Peyer's patch (tissue), 4 donors: ENCODE measurements at regions not wholly inside any gene's neighbourhood (a gene's known extent, or its start where the extent isn't known, plus 50 kb on each side); places are given as distances from the start of the nearest gene placed in this dataset.

Source experiments
- DNase-seq, 3 donors: peaks; one replicate each; pipeline ENCODE4 v3.0.0-alpha.2; 2017 to 2019
- H3K27ac ChIP-seq, 4 donors: fragments of 200-600 bp; sonication (generic); one replicate each; pipeline ENCODE4 v1.5.1; 2016 to 2019
- H3K27me3 ChIP-seq, 2 donors: fragments of 200-600 bp; sonication (generic); one replicate each; pipeline ENCODE4 v1.5.1; 2019
- H3K36me3 ChIP-seq, 3 donors: fragments of 200-600 bp; sonication (generic); one replicate each; pipeline ENCODE4 v1.5.1; 2016 to 2019
- H3K4me1 ChIP-seq, 4 donors: fragments of 200-600 bp; sonication (generic); one replicate each; pipeline ENCODE4 v1.5.1; 2016 to 2019
- H3K4me3 ChIP-seq, 4 donors: fragments of 200-600 bp; sonication (generic); 1 replicate in 3 of 4; 2 replicates in 1 of 4; pipeline ENCODE4 v1.5.1; 2016 to 2019; ENCODE audit warnings: mild to moderate bottlenecking in 1 of 4
- H3K9me3 ChIP-seq, 4 donors: fragments of 200-600 bp; sonication (generic); one replicate each; pipeline ENCODE4 v1.5.1; 2016 to 2019; ENCODE audit warnings: mild to moderate bottlenecking in 1 of 4
- POLR2A ChIP-seq, 2 donors: fragments of 450-650 bp; IDR thresholded peaks; one replicate each; pipeline ENCODE4 v1.5.1; 2017; ENCODE audit warnings: antibody characterized with exemption in 2 of 2, mild to moderate bottlenecking in 2 of 2, moderate library complexity in 2 of 2
- TF ChIP-seq, protein P1 (sequence below), 6 experiments: fragments of 450-650 bp in 4 of 6; fragments of 200-600 bp in 2 of 6; sonication (generic) in 1 of 6; IDR thresholded peaks; one replicate each; pipeline ENCODE4 v1.5.1; 2017 to 2019; ENCODE audit warnings: antibody characterized with exemption in 6 of 6, mild to moderate bottlenecking in 3 of 6, moderate library complexity in 1 of 6

GRCh38 chr10:78865538-78865875 lies 203.3 kb upstream of the ZMIZ1 start:
- H3K4me1 ChIP-seq: no peaks in the 10 kb centered on the region
- peak in 1 of 3 donors; percentile 21 for DNase-seq

DNA sequence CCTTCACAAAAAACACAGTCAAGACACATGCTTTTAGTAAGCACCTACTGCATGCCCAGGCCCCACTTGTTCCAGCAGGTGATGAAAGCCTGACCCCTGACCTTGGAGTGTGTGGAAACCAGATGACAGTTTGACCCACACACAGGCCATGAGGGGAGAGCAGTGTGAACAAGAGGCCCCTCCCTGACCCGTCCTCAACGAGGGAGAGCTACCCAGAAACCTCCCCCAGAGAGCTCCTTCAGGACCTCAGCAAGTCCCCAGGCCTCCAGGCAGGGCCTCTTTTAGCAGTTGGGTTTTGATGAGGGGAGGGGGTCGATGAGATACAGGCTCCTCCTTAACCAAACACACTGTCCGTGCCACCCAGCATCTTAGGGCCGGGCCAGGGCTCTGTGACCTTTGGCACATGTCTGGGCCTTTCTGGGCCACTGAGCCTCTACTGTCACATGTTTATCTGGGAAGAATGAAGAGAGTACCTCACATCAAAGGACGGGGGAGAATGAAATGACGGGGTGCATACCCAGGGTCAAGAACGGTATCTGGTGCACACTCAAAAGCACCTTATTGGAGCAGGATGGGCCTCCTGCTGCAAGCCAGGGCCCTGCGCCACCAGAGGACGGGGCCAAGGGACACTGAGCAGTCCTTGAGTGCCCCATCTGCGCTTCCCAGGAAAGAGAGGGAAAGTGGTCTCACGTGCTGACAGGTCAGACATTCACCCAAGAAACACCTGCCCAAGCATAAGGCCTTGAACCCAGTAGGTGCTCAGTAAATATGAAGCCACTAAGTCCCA lies 202.6 kb upstream of the ZMIZ1 start:
- H3K36me3 ChIP-seq: no peaks in the 10 kb centered on the region
- H3K27ac ChIP-seq: no peak overlapping the region
- H3K27me3 ChIP-seq: no peaks in the 10 kb centered on the region
- H3K4me3 ChIP-seq: no peak overlapping the region
- no peak for TF ChIP-seq POLR2A (IDR thresholded peaks at IDR 0.05)
- TF ChIP-seq, protein P1, sequence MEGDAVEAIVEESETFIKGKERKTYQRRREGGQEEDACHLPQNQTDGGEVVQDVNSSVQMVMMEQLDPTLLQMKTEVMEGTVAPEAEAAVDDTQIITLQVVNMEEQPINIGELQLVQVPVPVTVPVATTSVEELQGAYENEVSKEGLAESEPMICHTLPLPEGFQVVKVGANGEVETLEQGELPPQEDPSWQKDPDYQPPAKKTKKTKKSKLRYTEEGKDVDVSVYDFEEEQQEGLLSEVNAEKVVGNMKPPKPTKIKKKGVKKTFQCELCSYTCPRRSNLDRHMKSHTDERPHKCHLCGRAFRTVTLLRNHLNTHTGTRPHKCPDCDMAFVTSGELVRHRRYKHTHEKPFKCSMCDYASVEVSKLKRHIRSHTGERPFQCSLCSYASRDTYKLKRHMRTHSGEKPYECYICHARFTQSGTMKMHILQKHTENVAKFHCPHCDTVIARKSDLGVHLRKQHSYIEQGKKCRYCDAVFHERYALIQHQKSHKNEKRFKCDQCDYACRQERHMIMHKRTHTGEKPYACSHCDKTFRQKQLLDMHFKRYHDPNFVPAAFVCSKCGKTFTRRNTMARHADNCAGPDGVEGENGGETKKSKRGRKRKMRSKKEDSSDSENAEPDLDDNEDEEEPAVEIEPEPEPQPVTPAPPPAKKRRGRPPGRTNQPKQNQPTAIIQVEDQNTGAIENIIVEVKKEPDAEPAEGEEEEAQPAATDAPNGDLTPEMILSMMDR (IDR thresholded peaks at IDR 0.05): no peak
- H3K4me1 ChIP-seq: no peaks in the 10 kb centered on the region
- no peaks in the 10 kb centered on the region for H3K9me3 ChIP-seq
- DNase-seq: no peak

More at GRCh38 chr10:78865538-78865875, 203.3 kb upstream of the ZMIZ1 start:
- no peak for TF ChIP-seq POLR2A (IDR thresholded peaks at IDR 0.05)
- TF ChIP-seq, protein P1 (IDR thresholded peaks at IDR 0.05): no peak
- no peak overlapping the region for H3K27ac ChIP-seq
- H3K27me3 ChIP-seq: no peaks in the 10 kb centered on the region
- no peaks in the 10 kb centered on the region for H3K36me3 ChIP-seq
- H3K9me3 ChIP-seq: no peaks in the 10 kb centered on the region
- H3K4me3 ChIP-seq: no peak overlapping the region

GRCh38 chr10:78866731-78867554 lies 201.8 kb upstream of the ZMIZ1 start:
- Histone ChIP-seq H3K4me1 (no peaks in the 10 kb centered on the region), H3K36me3 (no peaks in the 10 kb centered on the region), H3K4me3 (no peak overlapping the region), H3K9me3 (no peaks in the 10 kb centered on the region), H3K27me3 (no peaks in the 10 kb centered on the region), H3K27ac (no peak overlapping the region)
- no peak for DNase-seq
- TF ChIP-seq POLR2A (IDR thresholded peaks at IDR 0.05): no peak
- TF ChIP-seq, protein P1 (IDR thresholded peaks at IDR 0.05): no peak

GRCh38 chr10:78867555-78867939 lies 201.2 kb upstream of the ZMIZ1 start:
- TF ChIP-seq, protein P1 (IDR thresholded peaks at IDR 0.05): no peak
- no peak for TF ChIP-seq POLR2A (IDR thresholded peaks at IDR 0.05)
- Histone ChIP-seq H3K36me3 (no peaks in the 10 kb centered on the region), H3K27me3 (no peaks in the 10 kb centered on the region), H3K9me3 (no peaks in the 10 kb centered on the region), H3K27ac (no peak overlapping the region), H3K4me3 (no peak overlapping the region), H3K4me1 (no peaks in the 10 kb centered on the region)
- no peak for DNase-seq

DNA sequence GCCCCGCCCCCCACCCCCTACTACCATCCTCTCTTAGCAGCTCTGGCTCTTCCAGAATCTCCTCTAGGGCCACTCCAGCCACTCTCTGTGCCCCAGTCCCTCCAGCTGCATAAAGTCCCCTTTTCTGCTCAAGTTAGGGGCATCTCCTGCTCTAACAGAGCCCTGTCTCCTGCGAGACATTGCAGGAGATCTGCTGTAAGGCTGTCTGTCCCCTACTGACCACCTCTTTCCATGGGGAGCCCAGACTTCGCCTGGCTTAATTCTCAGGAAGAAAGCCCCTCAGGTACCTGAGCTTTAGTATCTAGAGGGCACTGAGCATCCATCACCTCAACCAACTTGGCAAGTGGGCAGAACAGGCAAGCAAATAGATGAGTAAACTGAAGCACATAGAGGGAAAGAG lies 200.7 kb upstream of the ZMIZ1 start:
- Histone ChIP-seq H3K27ac (no peak overlapping the region), H3K36me3 (no peaks in the 10 kb centered on the region), H3K4me1 (no peaks in the 10 kb centered on the region), H3K9me3 (no peaks in the 10 kb centered on the region), H3K4me3 (no peak overlapping the region), H3K27me3 (no peaks in the 10 kb centered on the region)
- no peak for DNase-seq
- TF ChIP-seq, protein P1 (IDR thresholded peaks at IDR 0.05): no peak
- no peak for TF ChIP-seq POLR2A (IDR thresholded peaks at IDR 0.05)
